ENCODE measurements at regions not wholly inside any gene's neighbourhood (a gene's known extent, or its start where the extent isn't known, plus 50 kb on each side); places are given as distances from the start of the nearest gene placed in this dataset.

GRCh38 chr6:91366781-91367180 is 779.9 kb upstream of the MAP3K7 start:
- Histone ChIP-seq H3K36me3 (ENCODE audit: control insufficient read depth in 2 of 2, insufficient read depth in 2 of 2, low read length in 2 of 2) (no peaks in the 10 kb centered on the region), H3K9me3 (ENCODE audit: control insufficient read depth in 2 of 2, low read length in 2 of 2) (no peaks in the 10 kb centered on the region), H3K4me1 (ENCODE audit: control insufficient read depth, insufficient read depth, low read length) (no peaks in the 10 kb centered on the region), H3K27ac (ENCODE audit: low read length) (no peak overlapping the region), H3K4me3 (ENCODE audit: low read length in 2 of 2) (no peak overlapping the region), H3K27me3 (ENCODE audit: control insufficient read depth in 1 of 2, insufficient read depth in 2 of 2, low read length in 2 of 2) (no peaks in the 10 kb centered on the region), H3K9ac (ENCODE audit: low read length in 2 of 2) (no peak overlapping the region)

- no peaks in the 10 kb centered on the region for H3K27me3 ChIP-seq (ENCODE audit: control insufficient read depth in 1 of 2, insufficient read depth in 2 of 2, low read length in 2 of 2)
Observed at GRCh38 chr6:91358986-91359385, 772.1 kb upstream of the MAP3K7 start.

GRCh38 chr6:91352878-91353277 is 766.0 kb upstream of the MAP3K7 start:
- Histone ChIP-seq H3K27ac (ENCODE audit: low read length) (no peak overlapping the region), H3K4me1 (ENCODE audit: control insufficient read depth, insufficient read depth, low read length) (peaks cover 4% of the 10 kb centered on the region), H3K27me3 (ENCODE audit: control insufficient read depth in 1 of 2, insufficient read depth in 2 of 2, low read length in 2 of 2) (no peaks in the 10 kb centered on the region), H3K36me3 (ENCODE audit: control insufficient read depth in 2 of 2, insufficient read depth in 2 of 2, low read length in 2 of 2) (no peaks in the 10 kb centered on the region), H3K9ac (ENCODE audit: low read length in 2 of 2) (no peak overlapping the region), H3K9me3 (ENCODE audit: control insufficient read depth in 2 of 2, low read length in 2 of 2) (no peaks in the 10 kb centered on the region), H3K4me3 (ENCODE audit: low read length in 2 of 2) (no peak overlapping the region)

More at GRCh38 chr6:91358986-91359385, 772.1 kb upstream of the MAP3K7 start:
- Histone ChIP-seq H3K9me3 (ENCODE audit: control insufficient read depth in 2 of 2, low read length in 2 of 2) (no peaks in the 10 kb centered on the region), H3K36me3 (ENCODE audit: control insufficient read depth in 2 of 2, insufficient read depth in 2 of 2, low read length in 2 of 2) (no peaks in the 10 kb centered on the region), H3K4me1 (ENCODE audit: control insufficient read depth, insufficient read depth, low read length) (no peaks in the 10 kb centered on the region), H3K4me3 (ENCODE audit: low read length in 2 of 2) (no peak overlapping the region), H3K9ac (ENCODE audit: low read length in 2 of 2) (no peak overlapping the region), H3K27ac (ENCODE audit: low read length) (no peak overlapping the region)

GRCh38 chr6:91352321-91352720 is 765.4 kb upstream of the MAP3K7 start:
- no peaks in the 10 kb centered on the region for H3K27me3 ChIP-seq (ENCODE audit: control insufficient read depth in 1 of 2, insufficient read depth in 2 of 2, low read length in 2 of 2)
- H3K9ac ChIP-seq (ENCODE audit: low read length in 2 of 2) = no peak overlapping the region
- H3K4me1 ChIP-seq (ENCODE audit: control insufficient read depth, insufficient read depth, low read length) = peaks cover 4% of the 10 kb centered on the region
- no peak overlapping the region for H3K4me3 ChIP-seq (ENCODE audit: low read length in 2 of 2)
- no peak overlapping the region for H3K27ac ChIP-seq (ENCODE audit: low read length)
- no peaks in the 10 kb centered on the region for H3K36me3 ChIP-seq (ENCODE audit: control insufficient read depth in 2 of 2, insufficient read depth in 2 of 2, low read length in 2 of 2)
- H3K9me3 ChIP-seq (ENCODE audit: control insufficient read depth in 2 of 2, low read length in 2 of 2) = no peaks in the 10 kb centered on the region

- no peaks in the 10 kb centered on the region for H3K9me3 ChIP-seq (ENCODE audit: control insufficient read depth in 2 of 2, low read length in 2 of 2)
- no peak overlapping the region for H3K4me3 ChIP-seq (ENCODE audit: low read length in 2 of 2)
- H3K4me1 ChIP-seq (ENCODE audit: control insufficient read depth, insufficient read depth, low read length) = peaks cover 4% of the 10 kb centered on the region
- no peaks in the 10 kb centered on the region for H3K27me3 ChIP-seq (ENCODE audit: control insufficient read depth in 1 of 2, insufficient read depth in 2 of 2, low read length in 2 of 2)
- H3K9ac ChIP-seq (ENCODE audit: low read length in 2 of 2) = no peak overlapping the region
- no peak overlapping the region for H3K27ac ChIP-seq (ENCODE audit: low read length)
- H3K36me3 ChIP-seq (ENCODE audit: control insufficient read depth in 2 of 2, insufficient read depth in 2 of 2, low read length in 2 of 2) = no peaks in the 10 kb centered on the region
Observed at GRCh38 chr6:91350146-91350908, 763.5 kb upstream of the MAP3K7 start.

- Histone ChIP-seq H3K9me3 (ENCODE audit: control insufficient read depth in 2 of 2, low read length in 2 of 2) (no peaks in the 10 kb centered on the region), H3K36me3 (ENCODE audit: control insufficient read depth in 2 of 2, insufficient read depth in 2 of 2, low read length in 2 of 2) (no peaks in the 10 kb centered on the region), H3K27ac (ENCODE audit: low read length) (no peak overlapping the region), H3K4me1 (ENCODE audit: control insufficient read depth, insufficient read depth, low read length) (no peaks in the 10 kb centered on the region), H3K4me3 (ENCODE audit: low read length in 2 of 2) (no peak overlapping the region), H3K9ac (ENCODE audit: low read length in 2 of 2) (no peak overlapping the region), H3K27me3 (ENCODE audit: control insufficient read depth in 1 of 2, insufficient read depth in 2 of 2, low read length in 2 of 2) (no peaks in the 10 kb centered on the region)
Observed at GRCh38 chr6:91341473-91341872, 754.6 kb upstream of the MAP3K7 start.

- no peaks in the 10 kb centered on the region for H3K9me3 ChIP-seq (ENCODE audit: control insufficient read depth in 2 of 2, low read length in 2 of 2)
Observed at GRCh38 chr6:91340896-91341395, 754.1 kb upstream of the MAP3K7 start.

GRCh38 chr6:91337967-91338366 is 751.1 kb upstream of the MAP3K7 start:
- no peak overlapping the region for H3K4me3 ChIP-seq (ENCODE audit: low read length in 2 of 2)
- no peaks in the 10 kb centered on the region for H3K9me3 ChIP-seq (ENCODE audit: control insufficient read depth in 2 of 2, low read length in 2 of 2)
- H3K4me1 ChIP-seq (ENCODE audit: control insufficient read depth, insufficient read depth, low read length) = no peaks in the 10 kb centered on the region
- no peaks in the 10 kb centered on the region for H3K27me3 ChIP-seq (ENCODE audit: control insufficient read depth in 1 of 2, insufficient read depth in 2 of 2, low read length in 2 of 2)
- no peak overlapping the region for H3K9ac ChIP-seq (ENCODE audit: low read length in 2 of 2)
- H3K36me3 ChIP-seq (ENCODE audit: control insufficient read depth in 2 of 2, insufficient read depth in 2 of 2, low read length in 2 of 2) = no peaks in the 10 kb centered on the region
- H3K27ac ChIP-seq (ENCODE audit: low read length) = no peak overlapping the region

More at GRCh38 chr6:91340896-91341395, 754.1 kb upstream of the MAP3K7 start:
- Histone ChIP-seq H3K27ac (ENCODE audit: low read length) (no peak overlapping the region), H3K4me1 (ENCODE audit: control insufficient read depth, insufficient read depth, low read length) (no peaks in the 10 kb centered on the region), H3K36me3 (ENCODE audit: control insufficient read depth in 2 of 2, insufficient read depth in 2 of 2, low read length in 2 of 2) (no peaks in the 10 kb centered on the region), H3K27me3 (ENCODE audit: control insufficient read depth in 1 of 2, insufficient read depth in 2 of 2, low read length in 2 of 2) (no peaks in the 10 kb centered on the region), H3K4me3 (ENCODE audit: low read length in 2 of 2) (no peak overlapping the region), H3K9ac (ENCODE audit: low read length in 2 of 2) (no peak overlapping the region)

- H3K4me1 ChIP-seq (ENCODE audit: control insufficient read depth, insufficient read depth, low read length) = no peaks in the 10 kb centered on the region
- no peak overlapping the region for H3K27ac ChIP-seq (ENCODE audit: low read length)
- H3K9me3 ChIP-seq (ENCODE audit: control insufficient read depth in 2 of 2, low read length in 2 of 2) = no peaks in the 10 kb centered on the region
- no peak overlapping the region for H3K9ac ChIP-seq (ENCODE audit: low read length in 2 of 2)
- H3K4me3 ChIP-seq (ENCODE audit: low read length in 2 of 2) = no peak overlapping the region
- H3K27me3 ChIP-seq (ENCODE audit: control insufficient read depth in 1 of 2, insufficient read depth in 2 of 2, low read length in 2 of 2) = no peaks in the 10 kb centered on the region
- H3K36me3 ChIP-seq (ENCODE audit: control insufficient read depth in 2 of 2, insufficient read depth in 2 of 2, low read length in 2 of 2) = no peaks in the 10 kb centered on the region
Observed at GRCh38 chr6:91330896-91331295, 744.0 kb upstream of the MAP3K7 start.

GRCh38 chr6:91328241-91328640 is 741.4 kb upstream of the MAP3K7 start:
- Histone ChIP-seq H3K4me1 (ENCODE audit: control insufficient read depth, insufficient read depth, low read length) (no peaks in the 10 kb centered on the region), H3K27me3 (ENCODE audit: control insufficient read depth in 1 of 2, insufficient read depth in 2 of 2, low read length in 2 of 2) (no peaks in the 10 kb centered on the region), H3K27ac (ENCODE audit: low read length) (no peak overlapping the region), H3K36me3 (ENCODE audit: control insufficient read depth in 2 of 2, insufficient read depth in 2 of 2, low read length in 2 of 2) (no peaks in the 10 kb centered on the region), H3K4me3 (ENCODE audit: low read length in 2 of 2) (no peak overlapping the region), H3K9ac (ENCODE audit: low read length in 2 of 2) (no peak overlapping the region), H3K9me3 (ENCODE audit: control insufficient read depth in 2 of 2, low read length in 2 of 2) (no peaks in the 10 kb centered on the region)

GRCh38 chr6:91324711-91325110 is 737.8 kb upstream of the MAP3K7 start:
- Histone ChIP-seq H3K9ac (ENCODE audit: low read length in 2 of 2) (no peak overlapping the region), H3K4me3 (ENCODE audit: low read length in 2 of 2) (no peak overlapping the region), H3K27me3 (ENCODE audit: control insufficient read depth in 1 of 2, insufficient read depth in 2 of 2, low read length in 2 of 2) (no peaks in the 10 kb centered on the region), H3K9me3 (ENCODE audit: control insufficient read depth in 2 of 2, low read length in 2 of 2) (no peaks in the 10 kb centered on the region), H3K4me1 (ENCODE audit: control insufficient read depth, insufficient read depth, low read length) (no peaks in the 10 kb centered on the region), H3K27ac (ENCODE audit: low read length) (no peak overlapping the region), H3K36me3 (ENCODE audit: control insufficient read depth in 2 of 2, insufficient read depth in 2 of 2, low read length in 2 of 2) (no peaks in the 10 kb centered on the region)

All from stomach smooth muscle (tissue), 2 donors.